Activated T-cell treated with anti-CD3 and anti-CD28 coated beads for 1 hour (primary cell): ENCODE measurements at regions not wholly inside any gene's neighbourhood (a gene's known extent, or its start where the extent isn't known, plus 50 kb on each side); places are given as distances from the start of the nearest gene placed in this dataset.

ENCODE experiments used
- DNase-seq: peaks from one replicate; pipeline ENCODE4 v3.0.0-alpha.2; 2020; ENCODE audit warnings: low read depth

DNA sequence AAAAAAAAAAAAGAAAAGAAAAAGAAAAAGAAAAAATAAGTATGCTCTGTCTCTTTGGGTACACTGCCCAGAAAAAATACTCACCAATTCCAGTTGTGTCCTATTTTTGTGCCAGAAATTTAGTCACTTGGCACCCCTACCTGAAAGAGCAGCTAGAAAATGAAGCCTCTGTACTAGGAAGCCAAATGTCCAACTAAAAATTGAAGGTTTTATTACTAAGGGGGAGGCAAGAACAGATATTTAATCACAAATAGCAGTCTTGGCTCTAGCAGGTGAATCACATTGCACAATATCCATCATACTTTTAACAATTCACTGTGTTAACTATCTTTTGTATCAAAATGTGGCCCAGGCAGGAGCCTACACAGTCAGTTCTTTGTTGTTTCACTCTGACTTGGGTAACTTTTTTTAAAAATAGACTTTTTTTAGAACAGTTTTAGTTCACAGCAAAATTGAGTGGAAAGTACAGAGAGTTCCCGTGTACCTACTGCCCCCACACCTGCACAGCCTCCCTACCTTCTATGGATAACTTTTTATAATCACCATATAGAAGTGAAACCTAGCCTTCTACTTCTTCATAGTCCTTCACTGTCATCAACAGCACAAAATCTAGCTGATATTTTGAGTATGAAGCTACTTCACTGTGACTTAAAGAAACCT, 87.1 kb upstream of the ATF7IP start:
- no peak for DNase-seq

DNA sequence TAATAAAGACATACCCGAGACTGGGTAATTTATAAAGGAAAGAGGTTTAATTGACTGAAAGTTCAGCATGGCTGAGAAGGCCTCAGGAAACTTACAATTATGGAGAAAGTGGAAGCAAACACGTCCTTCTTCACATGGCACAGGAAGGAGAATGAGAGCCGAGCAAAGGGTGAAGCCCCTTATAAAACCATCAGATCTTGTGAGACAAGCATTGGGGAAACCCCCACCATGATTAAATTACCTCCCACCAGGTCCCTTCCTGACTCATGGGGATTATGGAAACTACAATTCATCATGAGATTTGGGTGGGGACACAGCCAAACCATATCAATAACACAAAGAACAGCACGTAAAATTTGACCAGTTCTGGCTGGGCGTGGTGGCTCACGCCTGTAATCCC, 85.6 kb upstream of the ATF7IP start:
- DNase-seq, result no peak

DNA sequence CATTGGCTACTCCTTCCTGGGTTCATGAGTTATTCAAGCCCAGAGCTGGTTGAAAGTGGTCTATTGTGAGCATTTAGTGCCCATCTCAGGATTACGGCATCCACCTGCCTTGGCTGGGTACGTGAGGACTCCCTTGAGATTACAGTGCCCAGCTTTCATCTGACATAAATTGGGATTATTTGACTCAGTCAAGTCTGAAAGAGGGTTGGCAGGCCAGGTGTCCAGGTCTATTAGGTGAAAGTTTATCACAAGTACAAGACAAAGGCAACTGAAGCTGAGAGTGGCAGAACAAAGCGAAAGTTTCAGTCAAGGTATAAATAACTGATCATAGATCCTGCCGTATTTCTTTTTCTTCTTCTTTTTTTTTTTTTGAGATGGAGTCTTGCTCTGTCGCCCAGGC, 84.6 kb upstream of the ATF7IP start:
- DNase-seq, result no peak

DNA sequence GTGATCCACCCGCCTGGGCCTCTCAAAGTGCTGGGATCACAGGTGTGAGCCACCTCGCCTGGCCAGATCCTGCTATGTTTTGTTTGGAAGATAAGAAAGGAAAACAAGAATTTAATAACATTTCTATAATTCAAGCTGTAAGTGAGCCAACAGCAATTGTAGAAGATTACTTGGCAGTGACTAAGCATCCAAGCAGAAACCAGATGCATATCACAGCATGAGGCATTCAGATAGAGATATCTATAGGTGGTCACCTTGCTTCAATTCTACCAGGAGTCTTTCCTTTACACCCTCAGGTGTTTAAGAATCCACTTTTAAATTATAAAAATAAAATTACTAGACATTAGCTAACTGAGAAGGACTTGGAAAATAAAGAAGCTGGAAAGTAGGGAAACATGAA, 83.9 kb upstream of the ATF7IP start:
- no peak for DNase-seq

DNA sequence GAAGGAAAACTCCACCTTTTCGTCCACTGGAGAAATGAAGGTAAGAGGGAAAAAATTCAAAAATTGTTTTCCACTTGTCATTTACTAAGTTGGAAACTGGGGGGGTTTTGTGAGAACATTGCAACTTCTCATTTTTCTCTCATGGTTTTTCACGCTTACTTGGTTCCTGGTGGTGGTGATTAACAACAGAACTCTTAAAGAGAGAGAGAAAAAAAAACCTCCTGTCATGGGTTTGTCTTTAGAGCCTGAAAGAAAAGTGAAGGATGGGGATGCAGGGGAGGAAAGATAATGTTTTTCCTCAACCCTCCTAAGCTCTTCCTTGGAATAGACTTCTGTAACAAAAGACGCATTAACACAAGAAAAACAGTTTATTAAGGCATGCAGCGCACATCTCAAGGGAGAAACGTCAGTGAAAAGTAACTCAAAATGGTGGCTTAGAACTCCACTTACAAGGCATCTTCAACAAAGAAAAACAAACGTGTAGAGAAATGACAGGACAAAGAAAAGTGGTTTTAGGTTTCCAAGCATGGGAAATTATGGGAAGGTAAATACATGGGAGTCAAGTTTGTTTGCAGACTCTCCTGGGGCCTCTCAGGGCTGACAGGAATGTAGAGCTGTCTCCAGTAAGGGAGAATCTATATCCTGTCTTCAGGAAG, 81.9 kb upstream of the ATF7IP start:
- DNase-seq, result no peak

DNA sequence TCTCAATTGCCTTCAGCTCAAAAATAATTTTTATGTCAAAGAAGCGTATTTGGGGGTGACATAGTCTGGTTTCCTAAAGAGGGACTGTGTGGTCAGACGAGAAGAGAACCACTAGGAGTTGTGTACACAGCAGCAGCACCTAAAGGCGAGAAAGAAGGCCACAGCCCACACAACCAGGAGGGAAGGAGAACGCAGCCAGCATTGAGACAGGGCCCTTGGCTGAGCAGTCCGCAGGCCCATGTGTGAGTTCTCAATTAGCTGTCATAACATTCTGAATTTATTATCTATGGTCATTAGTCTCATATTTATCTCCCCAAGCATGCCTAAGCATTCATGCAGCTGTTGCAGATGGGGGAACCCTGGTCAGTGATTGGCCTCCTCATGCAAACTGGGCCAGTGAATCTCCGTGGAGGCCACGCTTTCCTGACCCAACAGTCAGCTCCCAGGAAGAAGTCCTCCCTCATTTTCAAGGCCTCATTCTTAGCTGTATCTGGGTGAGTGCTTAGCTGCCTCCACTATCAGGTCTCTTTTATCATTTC, 81.2 kb upstream of the ATF7IP start:
- no peak for DNase-seq

DNA sequence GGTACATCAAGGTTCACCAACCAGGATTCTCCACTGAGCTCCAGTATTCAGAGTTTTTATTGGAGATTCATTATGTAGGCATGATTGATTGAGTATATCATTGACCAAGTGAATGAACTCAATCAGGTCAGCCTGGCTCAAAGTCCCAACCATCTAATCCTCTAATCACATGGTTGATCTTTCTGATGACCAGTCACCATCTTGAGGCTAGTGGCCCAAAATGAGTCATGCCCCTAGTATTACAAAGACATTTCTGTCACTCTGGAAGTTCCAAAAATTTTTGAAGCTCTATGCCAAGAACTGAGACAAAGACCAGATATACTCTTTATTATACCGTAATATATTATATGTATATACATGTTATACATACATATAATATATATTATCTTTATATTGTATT, 75.9 kb upstream of the ATF7IP start:
- DNase-seq, result no peak

DNA sequence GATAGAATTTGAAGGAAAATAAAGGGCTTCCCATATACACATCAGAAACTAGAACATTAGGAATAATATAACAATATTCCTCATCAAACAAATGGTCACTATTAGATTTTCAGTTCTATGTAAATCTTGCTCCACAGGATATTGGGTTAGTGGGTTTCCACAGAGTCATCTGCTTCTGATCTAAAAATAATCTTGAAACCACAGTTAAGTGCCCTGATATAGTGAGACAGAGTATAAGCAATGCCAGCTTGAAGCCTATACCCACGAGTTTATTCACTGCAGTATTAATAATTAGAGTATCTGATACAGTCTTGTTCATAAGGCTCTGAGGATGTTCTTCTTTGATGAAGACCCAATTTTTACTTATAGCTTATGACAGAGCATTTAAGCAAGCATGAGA, 74.5 kb upstream of the ATF7IP start:
- DNase-seq, result no peak

DNA sequence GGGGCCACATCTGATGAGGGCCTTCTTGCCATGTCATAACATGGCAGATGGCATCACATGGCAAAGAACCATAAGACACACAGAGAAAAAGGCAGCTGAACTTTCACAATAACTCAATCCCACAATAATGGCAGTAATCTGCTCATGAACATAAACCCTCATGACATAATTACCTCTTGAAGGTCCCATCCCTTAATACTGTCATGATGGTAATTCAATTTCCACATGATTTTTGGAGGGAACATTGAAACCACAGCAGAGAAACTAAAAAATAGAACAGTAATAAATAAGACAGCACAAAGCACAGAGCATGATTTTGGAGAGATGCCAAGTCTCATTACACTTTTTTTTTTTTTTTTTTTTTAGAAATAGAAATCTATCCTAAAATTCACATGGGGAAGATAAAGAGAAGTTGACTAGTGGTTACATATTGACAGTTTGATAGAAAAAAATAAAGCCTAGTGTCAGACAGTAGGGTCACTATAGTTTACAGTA, 61.8 kb upstream of the ATF7IP start:
- DNase-seq, result no peak

DNA sequence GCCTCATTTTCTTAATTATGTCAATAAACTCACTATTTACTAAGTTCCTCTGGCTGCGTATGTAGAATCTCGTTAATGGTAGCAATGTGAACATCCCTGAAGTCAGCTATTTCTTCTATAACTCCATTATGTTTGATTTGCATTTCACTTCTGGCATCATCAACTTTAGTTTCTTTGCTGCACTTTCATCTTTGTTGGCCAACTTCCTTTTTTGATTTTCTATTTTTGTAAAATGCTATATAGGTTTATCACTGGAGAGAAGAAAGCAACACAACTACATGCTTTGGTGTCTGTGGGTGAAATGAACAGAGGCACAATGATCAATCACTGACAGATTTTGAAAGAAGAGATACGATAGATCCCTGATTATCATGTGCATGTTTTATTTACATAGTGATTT, 58.5 kb upstream of the ATF7IP start:
- no peak for DNase-seq

DNA sequence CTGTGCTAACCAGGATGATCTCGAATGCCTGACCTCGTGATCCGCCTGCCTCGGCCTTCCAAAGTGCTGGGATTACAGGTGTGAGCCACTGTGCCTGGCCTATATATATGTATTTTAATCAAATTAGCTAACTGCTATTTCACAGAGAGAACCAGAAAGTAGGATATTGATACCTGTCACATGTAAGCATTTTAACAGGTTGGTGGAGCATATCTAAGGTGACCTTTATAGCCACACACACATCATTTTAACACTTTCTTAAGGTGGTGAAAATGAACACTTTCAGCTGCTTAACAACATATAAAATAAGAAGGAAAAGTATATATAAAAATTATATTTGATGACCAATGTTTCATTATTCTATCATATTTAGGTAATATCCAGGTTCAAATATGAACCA, 57.0 kb upstream of the ATF7IP start:
- no peak for DNase-seq

DNA sequence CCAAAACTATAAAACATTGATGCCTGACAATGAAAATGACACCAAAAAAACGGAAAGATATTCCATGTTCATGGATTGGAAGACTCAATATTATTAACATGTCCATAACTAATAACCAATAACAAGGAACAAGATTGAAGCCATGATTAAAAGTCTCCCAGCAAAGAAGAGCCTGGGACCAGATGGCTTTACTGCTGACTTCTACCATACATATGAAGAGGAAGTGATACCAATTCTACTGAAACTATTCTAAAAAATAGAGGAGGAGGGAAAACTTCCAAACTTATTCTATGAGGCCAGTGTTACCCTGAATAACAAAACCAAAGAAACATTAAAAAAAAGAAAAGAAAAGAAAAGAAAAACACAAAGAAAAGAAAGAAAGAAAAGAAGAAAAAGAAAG, 54.6 kb upstream of the ATF7IP start:
- DNase-seq, result no peak

DNA sequence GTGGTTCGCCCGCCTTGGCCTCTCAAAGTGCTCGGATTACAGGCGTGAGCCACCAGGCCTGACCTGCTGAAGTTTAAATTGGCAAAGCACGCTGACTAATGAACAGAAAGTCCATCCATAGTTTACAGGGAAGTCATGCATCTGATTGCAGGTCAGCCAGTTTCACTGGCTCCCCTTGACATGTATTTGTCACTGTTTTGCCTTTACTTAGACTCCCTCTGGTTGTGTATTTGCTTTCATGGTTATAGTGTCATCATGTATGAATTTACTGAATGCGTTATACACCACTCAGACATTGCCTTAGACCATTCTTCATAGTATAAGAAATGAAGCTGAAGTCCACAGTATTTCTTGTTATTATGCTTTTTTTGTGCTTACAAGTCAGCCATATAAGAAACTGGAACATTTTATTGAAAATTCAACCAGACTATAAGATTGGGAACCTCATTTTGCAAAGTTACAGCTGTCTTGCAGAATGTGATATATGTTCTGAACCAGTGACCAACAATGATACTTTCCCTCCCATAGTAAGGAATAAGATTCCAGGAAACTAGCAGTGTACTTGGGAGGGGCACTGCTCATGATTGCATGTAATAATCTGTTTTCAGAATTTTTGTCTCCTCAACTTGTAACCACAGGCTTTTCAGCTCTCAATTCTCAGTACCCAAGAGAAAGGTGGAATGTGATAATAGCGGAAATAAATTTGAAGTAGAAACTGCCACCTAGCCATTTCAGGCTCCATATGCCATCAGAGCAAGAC, 51.9 kb upstream of the ATF7IP start:
- DNase-seq, result no peak

DNA sequence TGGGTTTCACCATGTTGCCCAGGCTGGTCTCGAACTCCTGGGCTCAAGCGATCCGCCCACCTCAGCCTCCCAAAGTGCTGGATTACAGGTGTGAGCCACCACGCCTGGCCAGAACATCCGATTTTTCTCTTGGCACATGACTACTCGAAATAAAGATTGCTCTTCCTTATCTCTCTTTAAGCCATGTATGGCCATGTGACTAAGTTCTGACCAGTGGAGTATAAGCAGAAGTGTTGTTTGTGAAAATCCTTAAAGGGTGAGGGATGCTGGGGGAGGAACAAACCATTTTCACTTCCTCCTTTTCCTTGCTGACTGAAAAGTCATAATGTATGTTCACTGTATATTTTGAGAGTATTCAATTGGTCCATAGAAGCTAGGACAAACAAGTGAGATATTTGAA, 50.7 kb upstream of the ATF7IP start:
- DNase-seq, result no peak

DNA sequence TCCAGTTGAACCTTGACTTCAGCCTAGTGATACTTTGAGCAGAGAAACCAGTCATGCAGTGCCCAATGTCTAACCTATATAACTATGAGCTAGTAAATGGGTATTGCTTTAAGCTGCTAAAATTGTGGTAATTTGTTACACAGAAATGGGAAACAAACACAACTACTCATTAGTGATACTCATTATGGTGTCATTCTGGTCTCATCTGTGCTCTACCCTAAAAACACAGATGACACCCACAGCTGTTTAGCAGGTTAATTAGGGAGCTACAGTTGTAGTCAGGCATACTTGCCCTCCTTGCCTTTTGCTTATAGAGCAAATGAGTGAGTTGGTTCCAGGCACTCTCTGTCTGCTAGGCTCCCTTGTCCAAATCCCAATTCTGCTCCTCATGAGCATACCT, 50.0 kb upstream of the ATF7IP start:
- DNase-seq, result no peak
